GM23338 (cell line): ENCODE measurements at regions not wholly inside any gene's neighbourhood (a gene's known extent, or its start where the extent isn't known, plus 50 kb on each side); places are given as distances from the start of the nearest gene placed in this dataset. TPM values are rescaled to one million over a fixed set of nuclear protein-coding genes. Genes with fewer than 3 reads are reported as not detected.

Experiments
- CREB1 ChIP-seq: fragments of 250-450 bp; sonication (Bioruptor Pico); IDR thresholded peaks from 2 replicates; pipeline ENCODE4 v1.5.0; 2020; ENCODE audit warnings: low read depth, mild to moderate bottlenecking, moderate library complexity
- ETS1 ChIP-seq: IDR thresholded peaks from 2 replicates; pipeline ENCODE4 v1.6.1; 2016; ENCODE audit warnings: antibody characterized with exemption
- EZH2 ChIP-seq: fragments of 200-600 bp; sonication (generic); IDR thresholded peaks from one replicate; pipeline ENCODE4 v1.8.0; 2017; ENCODE audit warnings: antibody characterized with exemption, mild to moderate bottlenecking, low read depth; ENCODE audit not compliant: unreplicated experiment
- EZH2phosphoT487 ChIP-seq: fragments of 200-600 bp; sonication (generic); IDR thresholded peaks from one replicate; pipeline ENCODE4 v1.8.1; 2018; ENCODE audit warnings: antibody characterized with exemption; ENCODE audit not compliant: unreplicated experiment
- NANOG ChIP-seq: IDR thresholded peaks from 2 replicates; pipeline ENCODE4 v1.6.1; 2016; ENCODE audit warnings: antibody characterized with exemption, borderline replicate concordance
- POLR2AphosphoS5 ChIP-seq: IDR thresholded peaks from 2 replicates; pipeline ENCODE4 v1.6.1; 2016; ENCODE audit warnings: antibody characterized with exemption, low read depth
- REST ChIP-seq: IDR thresholded peaks from one replicate; pipeline ENCODE4 v1.6.1; 2018; ENCODE audit warnings: antibody characterized with exemption; ENCODE audit not compliant: unreplicated experiment
- STAT1 ChIP-seq: IDR thresholded peaks from one replicate; pipeline ENCODE4 v1.6.1; 2016; ENCODE audit warnings: antibody characterized with exemption; ENCODE audit not compliant: unreplicated experiment
- ZNF331 ChIP-seq: fragments of 250-450 bp; sonication (Bioruptor Pico); IDR thresholded peaks from 2 replicates; pipeline ENCODE4 v1.5.0; 2020; ENCODE audit warnings: low read depth, mild to moderate bottlenecking, moderate library complexity
- small RNA-seq: library from RNA; depleted of rRNA; stranded (forward); fragments of <200 nt; gene quantifications from one replicate; pipeline ENCODE3, GENCODE V24; 2014; ENCODE audit warnings: low replicate concordance

- TF ChIP-seq REST: no peak
- TF ChIP-seq POLR2AphosphoS5: no peak
- no peak for TF ChIP-seq ZNF331 (CRISPR knock-in tag)
- no peak for TF ChIP-seq ETS1
- no peak for TF ChIP-seq EZH2
- no peak for TF ChIP-seq CREB1 (CRISPR knock-in tag)
- no peak for TF ChIP-seq EZH2phosphoT487
- no peak for TF ChIP-seq STAT1
- no peak for TF ChIP-seq NANOG
These were observed 52.3 kb upstream of the NKX1-1 start (continued) for GRCh38 chr4:1458581-1458980.

Small RNA genes lying in the stretch of these regions (small RNA-seq; reads per million reads assigned to genes)
- not detected for gene AC147067.2
